ENCODE measurements at regions not wholly inside any gene's neighbourhood (a gene's known extent, or its start where the extent isn't known, plus 50 kb on each side); places are given as distances from the start of the nearest gene placed in this dataset.

DNA sequence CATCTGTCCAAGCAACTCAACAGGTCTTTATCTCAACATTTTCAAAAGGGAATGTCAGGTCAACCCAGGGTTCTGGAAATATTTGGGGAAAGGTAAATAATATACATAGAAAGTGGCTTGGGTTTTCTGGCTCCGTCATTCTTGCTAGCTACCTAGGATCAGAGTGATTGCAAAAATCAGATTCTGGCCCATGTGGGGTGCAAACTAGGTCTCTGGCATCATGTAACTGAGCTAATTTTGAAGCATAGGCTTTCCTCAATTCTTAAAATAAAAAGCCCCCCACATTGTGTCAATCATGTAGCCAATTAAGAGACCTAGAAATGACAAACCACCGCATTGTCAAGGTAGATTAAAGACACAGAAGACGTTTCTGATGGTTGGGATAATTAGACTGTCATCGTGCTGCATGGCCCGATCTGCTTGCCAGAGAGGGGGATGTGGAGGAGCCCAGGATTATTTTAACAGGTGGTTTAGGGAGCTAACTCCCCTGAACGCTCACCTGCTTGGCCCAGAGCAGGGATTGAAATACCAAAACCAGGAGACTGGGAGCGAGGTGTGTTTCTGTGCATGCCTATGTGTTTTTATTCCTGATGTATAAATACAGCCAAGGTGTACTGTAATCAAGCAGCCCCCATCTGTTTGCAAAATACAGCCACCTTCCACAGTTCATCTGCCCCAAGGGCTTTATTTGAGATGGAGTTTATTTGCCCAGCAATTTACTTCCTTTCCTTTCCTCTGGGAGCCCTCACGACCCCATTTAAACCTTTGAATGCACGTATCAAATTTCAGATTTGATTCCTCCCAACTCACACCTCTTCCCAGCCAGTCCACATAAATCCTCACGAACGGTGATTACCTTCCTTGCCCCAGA is 189.5 kb downstream of the TTC8 start:
- TF ChIP-seq POLR2A (IDR thresholded peaks at IDR 0.05; ENCODE audit: control extremely low read depth in 1 of 2, low read depth in 2 of 2, low read length in 2 of 2): no peak
- TF ChIP-seq CHD2 (IDR thresholded peaks at IDR 0.05; ENCODE audit: low read length): no peak
- TF ChIP-seq, protein P1, sequence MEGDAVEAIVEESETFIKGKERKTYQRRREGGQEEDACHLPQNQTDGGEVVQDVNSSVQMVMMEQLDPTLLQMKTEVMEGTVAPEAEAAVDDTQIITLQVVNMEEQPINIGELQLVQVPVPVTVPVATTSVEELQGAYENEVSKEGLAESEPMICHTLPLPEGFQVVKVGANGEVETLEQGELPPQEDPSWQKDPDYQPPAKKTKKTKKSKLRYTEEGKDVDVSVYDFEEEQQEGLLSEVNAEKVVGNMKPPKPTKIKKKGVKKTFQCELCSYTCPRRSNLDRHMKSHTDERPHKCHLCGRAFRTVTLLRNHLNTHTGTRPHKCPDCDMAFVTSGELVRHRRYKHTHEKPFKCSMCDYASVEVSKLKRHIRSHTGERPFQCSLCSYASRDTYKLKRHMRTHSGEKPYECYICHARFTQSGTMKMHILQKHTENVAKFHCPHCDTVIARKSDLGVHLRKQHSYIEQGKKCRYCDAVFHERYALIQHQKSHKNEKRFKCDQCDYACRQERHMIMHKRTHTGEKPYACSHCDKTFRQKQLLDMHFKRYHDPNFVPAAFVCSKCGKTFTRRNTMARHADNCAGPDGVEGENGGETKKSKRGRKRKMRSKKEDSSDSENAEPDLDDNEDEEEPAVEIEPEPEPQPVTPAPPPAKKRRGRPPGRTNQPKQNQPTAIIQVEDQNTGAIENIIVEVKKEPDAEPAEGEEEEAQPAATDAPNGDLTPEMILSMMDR (IDR thresholded peaks at IDR 0.05; ENCODE audit: control extremely low read depth in 1 of 3, insufficient read depth in 1 of 3, low read depth in 1 of 3, low read length in 3 of 3): no peak
- TF ChIP-seq EP300 (IDR thresholded peaks at IDR 0.05; ENCODE audit: borderline replicate concordance in 1 of 2, low read depth in 2 of 2, low read length in 2 of 2): no peak
- no peak for TF ChIP-seq SP1 (IDR thresholded peaks at IDR 0.05; ENCODE audit: low read depth, low read length)
- TF ChIP-seq ZNF274 (IDR thresholded peaks at IDR 0.05; ENCODE audit: borderline replicate concordance, extremely low read depth, low read length): no peak
- no peak for TF ChIP-seq GABPA (IDR thresholded peaks at IDR 0.05; ENCODE audit: borderline replicate concordance, insufficient read depth, low read length)
- TF ChIP-seq POLR2AphosphoS5 (IDR thresholded peaks at IDR 0.05; ENCODE audit: low read depth, low read length): no peak
- no peak for TF ChIP-seq TAF1 (IDR thresholded peaks at IDR 0.05; ENCODE audit: low read depth, low read length)

All from H1 (cell line).